SHP77 (cell line): ENCODE measurements at regions not wholly inside any gene's neighbourhood (a gene's known extent, or its start where the extent isn't known, plus 50 kb on each side); places are given as distances from the start of the nearest gene placed in this dataset.

ENCODE experiments used
- DNase-seq, 2 experiments: peaks; one replicate each; lab custom pipeline; 2025; lab: John Stamatoyannopoulos, UW

GRCh38 chr6:23228439-23229024 lies 659.2 kb downstream of the HDGFL1 start:
- peak; percentile 46 to 53 for DNase-seq

- no peak for DNase-seq
These were observed 674.5 kb downstream of the HDGFL1 start for GRCh38 chr6:23243854-23244253.

GRCh38 chr6:23244300-23244699 lies 674.9 kb downstream of the HDGFL1 start:
- no peak for DNase-seq

DNA sequence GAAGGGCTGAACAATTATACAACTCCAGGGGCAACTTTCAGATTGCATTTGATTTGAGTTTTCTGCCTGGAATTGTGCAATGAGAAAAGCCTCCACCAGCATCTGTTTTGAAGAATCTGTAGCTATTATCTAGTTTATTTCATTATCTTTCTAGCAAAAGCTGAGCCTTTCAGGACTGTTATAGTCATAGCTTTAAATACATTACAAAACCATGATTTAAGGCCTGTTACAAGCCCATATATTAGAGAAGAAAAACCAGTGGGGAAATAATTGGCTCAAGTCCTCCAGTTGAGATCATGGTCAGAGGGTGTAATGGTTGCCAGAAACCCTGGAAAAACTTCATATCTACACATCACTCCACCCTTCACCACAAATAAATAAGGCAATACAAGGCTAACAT lies 676.2 kb downstream of the HDGFL1 start:
- no peak for DNase-seq

DNA sequence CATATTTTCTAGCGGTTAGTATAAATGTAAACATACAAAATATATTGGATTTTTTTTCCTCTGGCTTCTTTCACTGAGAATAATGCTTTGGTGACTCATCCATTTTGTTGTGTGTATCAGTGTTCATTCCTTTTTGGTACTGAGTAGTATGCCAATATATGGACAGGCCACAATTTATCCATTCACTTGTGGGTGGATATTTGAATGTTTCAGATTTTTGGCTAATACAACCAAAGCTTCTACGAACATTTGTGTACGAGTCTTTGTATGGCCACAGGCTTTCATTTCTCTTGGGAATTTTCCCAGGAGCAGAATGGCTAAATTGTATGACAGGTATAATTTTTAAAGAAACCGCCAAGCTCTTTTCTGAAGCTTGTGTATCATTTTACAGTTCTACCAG lies 677.5 kb downstream of the HDGFL1 start:
- no peak for DNase-seq

DNA sequence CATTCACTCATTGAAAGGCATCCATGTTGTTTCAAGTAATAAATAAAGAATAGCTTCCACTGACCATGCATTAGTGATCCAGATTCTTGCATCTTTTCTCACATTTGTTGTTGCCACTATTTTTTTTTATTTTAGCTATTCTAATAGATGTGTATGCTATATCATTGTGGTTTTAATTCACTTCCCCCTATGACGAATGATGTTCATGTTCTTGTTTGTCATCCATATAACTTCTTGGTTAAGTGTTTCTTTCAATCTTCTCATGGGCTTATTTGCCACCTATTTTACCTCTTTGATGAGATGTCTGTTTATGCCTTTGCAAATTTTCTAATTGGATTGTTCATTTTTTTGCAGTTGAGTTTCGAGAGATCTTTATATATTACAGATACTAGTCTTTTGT lies 681.2 kb downstream of the HDGFL1 start:
- no peak for DNase-seq

- DNase-seq, result no peak
These were observed 693.5 kb downstream of the HDGFL1 start for GRCh38 chr6:23262864-23263263.

- no peak for DNase-seq
These were observed 695.9 kb downstream of the HDGFL1 start for GRCh38 chr6:23265270-23265669.

GRCh38 chr6:23266536-23266935 lies 697.2 kb downstream of the HDGFL1 start:
- DNase-seq, result no peak

GRCh38 chr6:23267651-23268050 lies 698.3 kb downstream of the HDGFL1 start:
- no peak for DNase-seq

DNA sequence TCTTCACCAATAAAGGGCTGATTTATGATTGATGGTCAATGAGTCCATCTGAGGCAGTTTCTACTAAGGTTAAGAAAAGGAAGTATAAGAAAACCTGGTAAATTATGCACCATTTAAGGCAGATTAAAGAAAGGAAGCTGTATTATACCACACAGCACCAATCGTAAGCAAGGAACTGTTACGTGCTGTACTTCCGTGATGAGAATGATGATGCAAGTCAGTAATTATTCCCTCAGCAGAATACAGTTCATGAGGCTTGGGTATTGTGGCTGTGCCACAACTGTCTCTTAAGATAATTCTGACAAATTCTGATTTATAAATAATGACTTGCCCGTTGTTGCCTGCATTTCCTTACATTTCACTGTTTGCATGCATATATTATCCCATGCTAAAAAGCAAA lies 699.0 kb downstream of the HDGFL1 start:
- no peak for DNase-seq

DNA sequence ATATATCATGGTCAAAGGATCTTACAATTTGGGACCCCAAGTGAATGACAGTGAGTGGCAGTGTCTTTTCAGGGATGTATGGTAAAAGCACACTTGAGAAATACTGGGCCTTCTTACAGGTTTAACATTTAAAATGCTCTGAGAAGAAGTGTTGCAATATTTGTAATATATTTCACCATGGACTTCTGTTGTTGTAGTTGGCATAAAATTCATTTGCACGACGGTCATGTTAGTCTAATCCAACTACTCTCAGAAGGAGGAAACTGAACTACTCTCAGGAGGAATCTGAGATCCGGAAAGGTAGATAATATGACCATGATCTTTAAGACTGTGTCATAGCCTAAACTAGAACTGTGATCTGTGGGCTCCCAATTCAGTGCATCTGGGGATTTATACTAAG lies 700.1 kb downstream of the HDGFL1 start:
- no peak for DNase-seq

DNA sequence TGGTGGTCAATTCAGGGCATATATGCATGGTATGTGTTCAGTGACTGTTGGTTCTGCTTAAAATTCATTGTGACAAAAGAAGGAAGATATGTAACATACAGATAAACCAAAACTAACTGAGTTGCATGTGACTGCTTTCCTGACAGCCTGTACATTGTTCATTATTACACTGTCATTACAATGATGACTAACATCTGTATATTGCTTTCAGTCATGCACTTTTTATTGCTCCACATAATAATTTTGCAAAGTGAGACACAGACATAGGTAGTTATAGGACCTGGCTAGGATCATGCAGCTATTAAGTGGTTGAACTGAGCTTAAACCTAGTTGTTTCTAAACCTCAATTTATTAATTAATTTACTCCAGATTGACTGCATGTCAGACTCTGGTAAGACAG lies 703.2 kb downstream of the HDGFL1 start:
- DNase-seq, result no peak

GRCh38 chr6:23277521-23278179 lies 708.3 kb downstream of the HDGFL1 start:
- DNase-seq, result no peak

- DNase-seq, result no peak
These were observed 708.8 kb downstream of the HDGFL1 start for GRCh38 chr6:23278180-23278532.

- no peak for DNase-seq
These were observed 711.1 kb downstream of the HDGFL1 start for GRCh38 chr6:23280437-23280836.

- no peak for DNase-seq
These were observed 713.1 kb downstream of the HDGFL1 start for GRCh38 chr6:23282252-23283021.

DNA sequence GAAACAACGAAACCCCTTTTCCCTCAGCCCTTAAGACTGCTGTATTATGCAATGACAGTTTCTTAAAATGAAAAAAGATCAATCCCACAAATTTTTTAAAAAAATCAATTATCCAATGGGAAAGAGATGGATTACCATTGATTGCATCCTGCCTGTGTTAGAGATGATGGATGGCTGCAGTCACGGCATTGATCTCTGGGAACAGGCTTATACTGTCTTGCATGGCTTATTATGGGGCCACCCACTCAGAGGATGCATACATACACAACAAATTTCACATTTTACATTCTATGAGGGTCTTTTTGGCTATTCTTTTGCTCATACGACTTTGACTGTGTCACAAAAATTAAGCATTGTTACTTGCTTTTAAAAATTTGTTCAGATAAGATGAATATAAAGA lies 724.3 kb downstream of the HDGFL1 start:
- DNase-seq, result no peak

- DNase-seq, result no peak
These were observed 732.2 kb downstream of the HDGFL1 start for GRCh38 chr6:23301556-23301955.

GRCh38 chr6:23302514-23302913 lies 733.1 kb downstream of the HDGFL1 start:
- no peak for DNase-seq

DNA sequence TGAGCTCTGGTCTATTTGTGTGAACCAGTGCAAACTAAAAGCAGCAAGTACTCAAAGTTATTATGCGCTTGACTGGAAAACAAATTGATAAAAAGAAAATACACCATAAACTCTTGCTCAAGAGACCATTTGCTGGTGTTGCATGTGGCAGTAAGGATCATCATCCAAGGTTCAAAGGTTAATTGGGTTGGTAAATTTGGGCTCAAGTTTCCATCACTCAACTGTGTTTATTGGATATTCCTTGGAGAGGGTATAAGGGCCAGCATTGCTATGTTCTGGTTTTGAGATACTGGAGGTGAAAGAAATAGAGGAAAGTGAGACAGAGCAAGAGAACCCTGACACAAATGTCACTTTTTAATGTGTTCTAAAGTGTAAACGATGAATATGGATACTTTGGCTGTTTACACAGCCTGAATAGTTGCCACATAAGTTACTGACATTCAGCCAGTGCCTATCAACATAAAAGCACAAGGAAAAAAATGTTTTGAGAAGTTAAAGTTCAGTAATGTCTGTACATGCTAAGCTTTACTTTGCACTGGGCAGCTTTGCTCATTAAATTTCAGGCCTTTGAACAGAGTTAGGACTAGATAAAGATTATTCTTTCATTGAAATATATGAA lies 736.1 kb downstream of the HDGFL1 start:
- no peak for DNase-seq

- no peak for DNase-seq
These were observed 737.0 kb downstream of the HDGFL1 start for GRCh38 chr6:23306251-23306950.
